Right atrium auricular region (tissue), 2 donors: ENCODE measurements at regions not wholly inside any gene's neighbourhood (a gene's known extent, or its start where the extent isn't known, plus 50 kb on each side); places are given as distances from the start of the nearest gene placed in this dataset.

ENCODE experiments used
- DNase-seq: peaks from one replicate; pipeline ENCODE4 v3.0.0-alpha.2; 2019; ENCODE audit warnings: low spot score
- H3K27ac ChIP-seq, 2 donors: fragments of 200-600 bp; sonication (generic); 1 replicate in 1 of 2; 2 replicates in 1 of 2; pipeline ENCODE4 v1.5.1; 2016 to 2019
- H3K27me3 ChIP-seq, 2 donors: fragments of 200-600 bp; sonication (generic); one replicate each; pipeline versions ENCODE4 v1.5.1 to v1.6.0; 2017 to 2019
- H3K36me3 ChIP-seq: fragments of 200-600 bp; sonication (generic); one replicate; pipeline ENCODE4 v1.5.1; 2016
- H3K4me1 ChIP-seq, 2 donors: fragments of 200-600 bp; sonication (generic); one replicate each; pipeline versions ENCODE4 v1.5.1 to v1.6.0; 2017 to 2019
- H3K4me3 ChIP-seq, 2 donors: fragments of 200-600 bp; sonication (generic); 1 replicate in 1 of 2; 2 replicates in 1 of 2; pipeline ENCODE4 v1.5.1; 2017 to 2019; ENCODE audit warnings: mild to moderate bottlenecking in 1 of 2, moderate library complexity in 1 of 2
- H3K9me3 ChIP-seq, 2 donors: fragments of 200-600 bp; sonication (generic); one replicate each; pipeline ENCODE4 v1.5.1; 2019
- CTCF ChIP-seq, 2 donors: fragments of 200-600 bp; sonication (generic); IDR thresholded peaks; one replicate each; pipeline ENCODE4 v1.5.1; 2019; ENCODE audit warnings: antibody characterized with exemption in 2 of 2

DNA sequence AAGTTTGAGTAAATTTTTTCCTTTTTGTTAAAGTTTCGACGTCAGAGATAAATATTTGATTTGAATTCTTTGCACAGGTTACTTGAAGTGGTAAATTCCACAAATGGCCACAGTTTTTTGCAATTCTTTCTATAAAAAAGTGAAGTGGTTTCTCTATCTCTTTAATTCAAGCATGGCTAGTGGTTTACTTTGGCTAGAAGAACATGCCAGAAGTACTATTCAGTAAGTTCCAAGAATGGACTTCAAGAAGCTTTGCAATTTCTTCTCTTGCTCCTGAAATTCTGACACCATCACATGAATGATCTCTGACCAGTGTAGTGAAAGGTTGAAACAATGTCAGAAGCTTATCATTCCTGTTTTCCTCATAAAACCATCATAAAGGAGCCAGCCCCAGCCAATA, 55.7 kb upstream of the RNPC3 start:
- TF ChIP-seq CTCF (IDR thresholded peaks at IDR 0.05), result no peak
- no peaks in the 10 kb centered on the region for H3K27me3 ChIP-seq
- H3K27ac ChIP-seq, result no peak overlapping the region
- H3K4me1 ChIP-seq, result no peaks in the 10 kb centered on the region
- H3K9me3 ChIP-seq, result no peaks in the 10 kb centered on the region
- H3K36me3 ChIP-seq, result no peaks in the 10 kb centered on the region
- no peak for DNase-seq
- no peak overlapping the region for H3K4me3 ChIP-seq

GRCh38 chr1:103467100-103467499, 58.4 kb upstream of the RNPC3 start:
- no peak for TF ChIP-seq CTCF (IDR thresholded peaks at IDR 0.05)
- Histone ChIP-seq H3K4me1 (no peaks in the 10 kb centered on the region), H3K4me3 (no peak overlapping the region), H3K27me3 (no peaks in the 10 kb centered on the region), H3K9me3 (no peaks in the 10 kb centered on the region), H3K36me3 (no peaks in the 10 kb centered on the region), H3K27ac (no peak overlapping the region)
- no peak for DNase-seq

GRCh38 chr1:103461161-103462105, 64.1 kb upstream of the RNPC3 start:
- H3K27me3 ChIP-seq, result no peaks in the 10 kb centered on the region
- no peaks in the 10 kb centered on the region for H3K9me3 ChIP-seq
- TF ChIP-seq CTCF (IDR thresholded peaks at IDR 0.05), result peak in 1 of 2 donors; percentile 54
- no peaks in the 10 kb centered on the region for H3K4me1 ChIP-seq
- no peaks in the 10 kb centered on the region for H3K36me3 ChIP-seq
- H3K27ac ChIP-seq, result no peak overlapping the region
- H3K4me3 ChIP-seq, result no peak overlapping the region
- DNase-seq, result no peak

DNA sequence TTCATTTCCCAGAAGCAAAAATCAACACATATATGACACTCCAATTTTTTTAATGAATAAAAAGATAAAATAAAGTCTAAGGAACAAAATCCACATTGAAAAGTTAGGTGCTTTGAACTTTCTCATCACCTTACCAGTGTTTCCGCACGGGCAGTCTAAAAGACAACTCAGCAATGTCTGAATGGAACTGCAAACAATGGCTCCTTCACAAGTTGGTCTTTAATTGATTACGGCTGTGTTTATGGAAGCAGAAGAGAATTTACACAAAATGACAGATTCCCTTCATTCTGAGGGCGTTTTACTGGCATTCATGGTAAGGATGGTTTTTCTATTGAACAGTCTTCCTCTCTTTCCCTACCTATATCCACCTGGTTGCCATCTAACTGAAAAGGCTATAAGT, 65.0 kb upstream of the RNPC3 start:
- no peak overlapping the region for H3K4me3 ChIP-seq

GRCh38 chr1:103459346-103459745, 66.2 kb upstream of the RNPC3 start:
- Histone ChIP-seq H3K27ac (no peak overlapping the region), H3K9me3 (no peaks in the 10 kb centered on the region), H3K36me3 (no peaks in the 10 kb centered on the region), H3K4me1 (no peaks in the 10 kb centered on the region), H3K4me3 (no peak overlapping the region), H3K27me3 (no peaks in the 10 kb centered on the region)
- DNase-seq, result no peak
- TF ChIP-seq CTCF (IDR thresholded peaks at IDR 0.05), result no peak

More for the DNA sequence above, 65.0 kb upstream of the RNPC3 start:
- DNase-seq, result no peak
- Histone ChIP-seq H3K27me3 (no peaks in the 10 kb centered on the region), H3K4me1 (no peaks in the 10 kb centered on the region), H3K9me3 (no peaks in the 10 kb centered on the region), H3K36me3 (no peaks in the 10 kb centered on the region), H3K27ac (no peak overlapping the region)
- TF ChIP-seq CTCF (IDR thresholded peaks at IDR 0.05), result no peak
